ENCODE measurements at regions not wholly inside any gene's neighbourhood (a gene's known extent, or its start where the extent isn't known, plus 50 kb on each side); places are given as distances from the start of the nearest gene placed in this dataset.
"Not testable (repeated sequence)": the region's sequence is repeated elsewhere in the genome, so short reads cannot be mapped to it uniquely, and the experiment has no call there.

DNA sequence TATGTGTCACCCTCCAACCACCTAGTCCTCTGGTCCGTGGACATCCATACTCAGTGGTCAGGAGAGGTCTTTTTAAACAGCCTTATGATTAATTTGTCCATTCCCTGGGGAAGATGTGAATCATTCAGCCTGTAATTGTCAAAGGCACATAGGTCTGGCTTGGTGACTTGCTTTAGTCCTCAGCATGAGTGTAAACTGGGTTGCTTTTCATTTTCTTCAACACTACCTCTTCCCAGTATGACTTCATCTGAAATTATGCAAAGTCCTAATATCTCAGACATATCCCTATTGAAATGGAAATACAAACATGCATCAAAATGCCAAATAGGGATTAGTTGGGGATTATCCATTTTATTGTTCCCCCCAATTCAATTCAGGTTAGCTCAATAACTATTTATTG is 208.3 kb upstream of the AMOT start:
- DNase-seq (ENCODE audit: low spot score), result no peak

DNA sequence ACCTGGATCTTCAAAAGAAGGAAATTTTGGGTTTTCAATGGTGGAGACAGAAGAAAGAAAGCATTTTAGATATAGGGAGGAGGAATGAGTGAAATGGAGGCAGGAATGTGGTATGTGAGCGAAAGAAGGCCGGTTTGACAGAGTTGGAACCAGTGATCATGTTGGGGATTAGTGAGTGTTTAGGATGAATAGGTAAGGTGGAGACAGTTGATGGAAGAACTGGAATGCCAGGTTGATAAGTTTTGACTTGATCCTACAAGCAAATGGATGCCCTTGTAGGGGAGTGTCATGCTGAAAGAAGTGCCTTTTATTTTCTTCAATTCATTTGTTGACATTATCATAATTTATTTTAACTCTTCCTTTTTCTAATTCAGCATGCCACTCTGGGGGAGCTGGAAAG is 207.8 kb upstream of the AMOT start:
- no peak for DNase-seq (ENCODE audit: low spot score)

DNA sequence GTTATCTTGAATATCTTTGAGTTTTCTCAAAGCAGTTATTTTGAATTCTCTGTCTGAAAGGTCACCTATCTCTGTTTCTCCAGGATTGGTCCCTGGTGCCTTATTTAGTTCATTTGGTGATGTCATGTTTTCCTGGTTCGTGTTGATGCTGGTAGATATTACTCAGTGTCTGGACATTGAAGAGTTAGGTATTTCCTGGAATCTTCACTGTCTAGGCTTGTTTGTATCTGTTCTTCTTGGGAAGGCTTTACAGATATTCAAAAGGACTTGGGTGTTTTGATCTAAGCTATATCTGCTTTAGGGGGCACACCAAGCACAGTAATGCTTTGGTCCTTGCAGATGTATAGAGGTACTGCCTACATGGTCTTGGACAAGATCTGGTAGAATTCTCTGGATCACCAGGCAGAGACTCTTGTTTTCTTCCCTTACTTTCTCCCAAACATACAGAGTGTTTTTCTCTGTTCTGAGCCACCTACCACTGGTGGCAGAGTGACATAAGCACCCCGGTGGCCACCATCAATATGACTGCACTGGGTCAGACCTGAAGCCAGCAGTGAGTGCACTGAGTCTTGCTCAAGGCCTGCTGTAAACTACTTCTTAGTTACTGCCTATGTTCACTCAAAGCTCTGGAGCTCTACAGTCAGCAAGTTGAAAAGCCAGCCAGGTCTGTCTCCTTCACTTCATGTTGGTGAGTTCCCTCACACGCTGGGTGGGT is 193.5 kb upstream of the AMOT start:
- DNase-seq (ENCODE audit: low spot score), result no peak

DNA sequence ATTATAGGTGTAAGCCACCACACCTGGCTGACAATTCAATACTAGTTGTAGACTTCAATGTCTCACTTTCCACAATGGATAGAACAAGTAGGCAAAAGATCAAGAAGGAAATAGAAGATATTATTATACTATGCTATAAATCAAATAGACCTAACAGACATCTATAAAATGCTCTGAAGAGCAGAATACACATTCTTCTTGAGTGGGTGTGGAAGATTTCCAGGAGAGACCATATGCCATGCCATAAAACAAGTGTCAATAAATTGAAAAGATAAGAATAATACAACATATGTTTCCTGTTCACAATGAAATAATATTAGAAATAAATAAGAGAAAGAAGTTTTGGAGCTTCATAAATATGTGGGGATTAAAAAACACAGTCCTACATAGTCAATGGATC is 179.3 kb upstream of the AMOT start:
- DNase-seq (ENCODE audit: low spot score), result no peak

DNA sequence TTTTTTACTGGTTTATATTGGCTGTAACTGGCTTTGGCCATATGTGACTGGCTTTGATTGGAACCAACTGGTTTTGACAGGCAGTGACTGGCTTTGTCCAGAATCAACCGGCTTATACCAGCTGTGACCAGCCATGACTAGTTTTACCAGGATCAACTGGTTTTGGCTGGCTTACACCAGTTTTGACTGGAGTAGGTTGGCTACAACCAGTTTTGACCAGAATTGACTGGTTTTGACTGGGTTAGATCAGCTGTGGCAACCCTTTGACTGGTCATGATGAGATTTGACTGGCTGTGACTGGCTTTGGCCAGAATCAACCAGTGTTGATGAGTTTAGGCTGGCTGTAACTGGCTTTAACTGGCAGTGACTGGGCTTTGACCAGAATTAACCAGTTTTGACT is 169.2 kb upstream of the AMOT start:
- DNase-seq (ENCODE audit: low spot score), result no peak

DNA sequence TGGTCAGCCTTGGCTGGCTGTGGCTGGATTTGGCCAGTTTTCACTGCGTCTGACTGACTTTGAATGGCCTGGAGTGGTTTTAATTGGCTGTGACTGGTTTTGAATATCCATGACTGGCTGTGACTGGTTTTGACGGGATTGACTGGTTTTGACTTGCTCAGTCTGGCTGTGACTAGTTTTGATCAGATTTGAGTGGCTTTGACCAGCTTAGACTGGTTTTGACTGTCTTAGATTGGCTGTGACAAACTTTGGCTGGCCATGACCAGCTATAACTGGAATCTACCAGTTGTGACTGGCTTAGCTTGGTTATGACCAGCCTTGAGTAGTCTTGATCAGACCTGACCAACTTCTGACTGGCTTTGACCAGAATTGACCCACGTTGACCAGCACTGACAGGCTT is 168.4 kb upstream of the AMOT start:
- DNase-seq (ENCODE audit: low spot score), result no peak

DNA sequence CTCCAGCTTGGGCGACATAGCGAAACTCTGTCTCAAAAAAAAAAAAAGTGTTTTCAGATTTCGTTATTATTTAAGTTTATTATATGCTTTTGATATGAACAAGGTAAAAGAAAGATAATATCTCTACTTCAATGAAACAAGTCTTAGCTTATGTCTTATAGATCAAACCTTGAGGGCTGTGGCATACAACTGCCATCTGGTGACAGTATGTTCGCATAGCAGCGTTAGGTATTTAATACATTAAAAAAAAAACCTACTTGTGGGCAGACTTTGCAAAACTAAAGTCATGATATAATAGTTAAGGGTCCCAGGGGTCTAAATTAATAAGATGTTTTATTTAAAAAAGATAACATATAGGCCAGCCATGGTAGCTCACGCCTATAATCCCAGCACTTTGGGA is 161.2 kb upstream of the AMOT start:
- no peak for DNase-seq (ENCODE audit: low spot score)

DNA sequence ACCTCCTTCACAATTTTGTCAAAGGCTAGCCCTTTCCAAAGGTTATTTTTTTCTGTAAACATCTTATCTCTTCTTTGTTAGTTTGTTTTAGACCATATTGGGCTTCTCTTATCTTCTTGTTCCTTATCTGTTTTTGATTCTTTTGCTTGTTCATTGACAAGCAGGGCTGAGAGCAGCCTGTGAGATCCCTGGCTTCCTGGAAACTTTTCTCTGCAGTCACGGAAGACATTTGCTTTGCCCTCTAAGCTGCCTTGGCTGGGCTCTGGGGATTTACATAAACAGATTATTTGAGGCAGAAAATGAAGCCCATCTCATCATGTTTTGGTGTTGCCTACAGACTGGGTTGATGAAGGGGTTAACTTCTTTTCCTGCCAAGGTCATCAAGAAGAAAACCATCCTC is 157.4 kb upstream of the AMOT start:
- no peak for DNase-seq (ENCODE audit: low spot score)

DNA sequence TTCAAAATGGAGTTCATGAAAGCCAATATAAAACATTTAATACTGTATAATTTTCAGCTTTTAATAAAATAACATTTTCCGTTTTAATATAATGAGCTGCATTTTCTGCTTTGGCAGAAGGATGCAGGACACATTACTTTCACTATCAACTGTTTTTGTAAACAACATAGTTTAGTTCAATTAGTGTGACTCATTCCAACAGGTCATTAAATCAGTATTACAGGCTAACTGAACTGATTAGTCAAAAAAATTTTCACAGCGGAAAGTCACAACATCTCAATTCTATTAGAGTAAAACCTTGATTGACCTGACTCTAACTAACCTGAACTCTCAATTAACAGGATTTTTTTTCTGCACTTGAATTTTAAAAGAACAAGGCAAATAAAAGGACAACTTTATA is 151.2 kb upstream of the AMOT start:
- no peak for DNase-seq (ENCODE audit: low spot score)

DNA sequence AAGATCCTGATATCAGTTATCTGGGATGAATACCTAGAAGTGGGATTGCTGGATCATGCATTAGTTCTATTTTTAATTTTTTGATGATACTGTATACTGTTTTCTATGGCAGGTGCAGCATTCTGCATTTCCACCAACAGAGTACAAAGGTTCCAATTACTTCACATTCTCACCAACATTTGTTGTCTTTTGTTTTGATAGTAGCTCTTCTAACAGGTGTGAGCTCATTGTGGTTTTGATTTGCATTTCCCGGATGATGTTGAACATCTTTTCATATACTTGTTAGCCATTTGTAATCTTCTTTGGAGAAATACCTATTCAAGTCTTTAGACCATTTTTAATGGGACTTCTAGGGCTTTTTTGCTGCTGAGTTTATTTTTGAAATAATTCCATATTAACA is 139.2 kb upstream of the AMOT start:
- no peak for DNase-seq (ENCODE audit: low spot score)

DNA sequence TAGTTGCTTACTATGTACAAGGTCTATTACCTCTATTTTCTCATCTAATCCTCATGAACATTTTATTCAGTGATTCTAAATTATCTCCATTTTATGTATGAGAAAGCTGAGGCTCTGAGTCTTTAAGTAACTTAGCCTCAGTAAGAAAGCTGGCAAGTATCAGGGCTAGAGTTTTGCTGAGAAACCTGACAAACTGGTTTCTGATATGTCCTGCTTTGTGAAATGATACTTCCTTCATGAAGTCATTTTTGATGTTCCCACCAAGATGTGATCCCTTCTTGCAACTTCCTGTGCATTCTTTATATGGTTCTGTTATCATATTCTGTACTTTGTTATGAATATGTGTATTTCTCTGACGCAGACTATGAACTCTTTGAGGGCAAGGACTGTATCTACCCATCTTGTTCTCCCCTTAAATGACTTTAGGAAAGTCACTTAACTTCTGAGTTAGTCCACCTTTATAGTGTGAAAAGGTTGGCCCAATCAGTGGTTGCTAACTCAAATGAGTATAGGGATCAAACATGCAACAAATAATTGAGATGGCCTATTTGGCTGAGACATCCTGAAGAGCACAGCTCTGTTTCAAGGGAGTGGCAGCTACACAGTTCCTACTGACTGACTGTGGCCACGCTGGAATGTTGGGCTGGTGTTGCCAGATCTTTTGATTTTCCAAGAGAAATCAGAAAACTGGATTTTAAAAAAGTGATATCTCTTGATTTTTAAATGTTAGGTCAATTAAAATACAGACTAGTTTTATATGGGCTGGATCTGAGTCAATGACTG is 127.9 kb upstream of the AMOT start:
- no peak for DNase-seq (ENCODE audit: low spot score)

DNA sequence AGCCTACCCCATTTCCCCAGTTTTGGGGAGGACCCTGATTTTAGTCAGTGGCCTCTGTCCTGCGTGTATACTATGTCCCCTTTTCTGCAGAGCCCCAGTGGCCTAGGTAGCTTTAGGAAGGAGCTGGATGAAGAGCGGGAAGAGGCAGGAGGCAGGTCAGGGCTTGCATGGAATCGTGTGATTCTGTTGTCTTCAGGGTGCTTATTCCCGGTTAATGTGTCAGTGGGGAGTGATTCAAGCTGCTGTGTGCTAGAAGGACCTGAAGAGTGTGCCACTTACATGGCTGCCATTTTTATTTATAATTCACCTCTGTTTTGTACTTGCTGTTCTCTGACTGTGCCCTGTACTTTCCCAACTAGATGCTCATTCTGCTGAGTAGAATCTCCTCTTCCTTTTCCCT is 127.3 kb upstream of the AMOT start:
- no peak for DNase-seq (ENCODE audit: low spot score)

DNA sequence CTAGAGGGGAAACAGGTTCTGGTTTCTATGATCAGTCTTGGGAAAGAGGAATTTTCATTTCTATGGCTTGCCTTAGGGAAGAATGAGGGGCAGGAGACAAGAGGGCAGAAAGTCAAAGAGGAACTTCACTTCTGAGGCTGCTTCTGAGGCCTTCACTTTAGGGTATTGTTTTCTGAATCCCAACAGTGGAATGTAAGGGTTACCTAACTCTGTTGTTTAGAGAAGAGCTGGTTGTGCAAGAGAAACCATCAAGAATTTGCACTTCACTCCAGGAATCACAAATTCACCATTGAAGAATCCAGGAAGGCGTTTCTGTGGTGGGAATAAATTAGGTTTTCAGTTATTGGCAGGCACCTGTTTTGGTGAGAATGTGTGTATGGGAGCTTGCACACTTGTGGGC is 126.7 kb upstream of the AMOT start:
- no peak for DNase-seq (ENCODE audit: low spot score)

DNA sequence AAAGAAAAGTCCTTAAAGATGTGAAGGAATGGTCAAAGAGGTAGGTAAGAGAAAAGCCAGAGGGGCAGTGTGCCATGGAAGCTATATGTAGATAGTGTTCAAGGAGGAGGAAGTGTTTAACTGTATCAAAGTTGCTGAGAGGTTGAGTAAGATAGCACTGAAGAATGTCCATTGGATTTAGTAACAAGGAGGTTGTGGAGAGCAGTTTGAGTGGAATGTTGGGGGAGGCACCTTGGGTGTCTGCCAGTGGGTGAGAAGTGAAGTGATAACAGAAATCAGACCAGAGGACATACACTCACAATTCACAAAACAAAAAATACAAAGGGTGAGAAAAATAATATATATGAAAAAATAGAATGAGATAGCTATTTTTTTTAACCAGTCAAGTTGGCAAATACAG is 121.3 kb upstream of the AMOT start:
- no peak for DNase-seq (ENCODE audit: low spot score)

DNA sequence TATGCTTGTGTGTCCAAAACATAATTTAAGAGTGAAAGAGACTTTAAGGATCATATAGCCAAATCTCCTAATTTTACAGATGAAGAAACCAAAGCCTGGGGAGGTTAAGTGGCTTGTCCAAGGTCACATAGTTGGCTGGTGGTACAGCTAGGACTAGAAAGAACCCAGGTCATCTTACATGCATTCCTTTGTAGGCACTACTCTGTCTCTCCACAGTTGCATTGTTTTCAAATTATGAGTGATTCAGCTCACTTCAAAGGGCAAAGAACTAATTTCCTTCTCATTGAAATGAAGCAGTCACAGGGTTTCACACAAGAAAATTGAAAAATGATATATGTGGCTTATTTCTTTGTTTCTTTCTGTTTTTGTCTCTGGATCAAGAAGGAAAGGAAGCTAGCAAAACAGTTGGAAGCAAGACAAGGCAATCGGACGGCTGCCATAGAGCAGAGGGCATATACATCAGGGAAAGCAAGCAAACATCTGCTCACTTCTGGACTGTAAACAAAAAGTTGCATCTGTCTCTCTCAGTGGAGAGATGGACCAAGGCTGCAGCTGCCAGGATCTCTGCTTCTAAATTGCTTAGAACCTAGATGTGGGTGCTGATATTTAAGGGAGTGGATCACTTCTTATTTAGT is 107.5 kb upstream of the AMOT start:
- DNase-seq (ENCODE audit: low spot score), result no peak

DNA sequence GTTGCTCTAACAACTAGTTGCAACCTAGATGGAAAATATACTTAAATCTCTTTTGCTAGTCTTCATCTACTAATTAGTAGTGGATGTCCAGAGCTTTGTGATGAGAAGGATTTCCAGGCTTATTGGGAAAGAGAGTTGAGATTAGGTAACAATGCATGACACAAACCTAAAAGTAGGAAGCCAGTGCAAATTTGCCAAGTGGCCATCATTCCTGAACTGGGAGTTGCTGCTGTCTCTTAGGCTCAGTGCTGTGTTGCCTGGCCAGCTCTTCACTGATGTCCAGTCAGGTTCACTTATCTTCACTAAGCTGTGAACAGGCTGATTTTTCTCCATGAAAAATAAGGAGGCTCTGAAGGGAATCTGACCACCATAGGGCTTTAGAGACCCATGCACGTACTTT is 105.6 kb upstream of the AMOT start:
- no peak for DNase-seq (ENCODE audit: low spot score)

DNA sequence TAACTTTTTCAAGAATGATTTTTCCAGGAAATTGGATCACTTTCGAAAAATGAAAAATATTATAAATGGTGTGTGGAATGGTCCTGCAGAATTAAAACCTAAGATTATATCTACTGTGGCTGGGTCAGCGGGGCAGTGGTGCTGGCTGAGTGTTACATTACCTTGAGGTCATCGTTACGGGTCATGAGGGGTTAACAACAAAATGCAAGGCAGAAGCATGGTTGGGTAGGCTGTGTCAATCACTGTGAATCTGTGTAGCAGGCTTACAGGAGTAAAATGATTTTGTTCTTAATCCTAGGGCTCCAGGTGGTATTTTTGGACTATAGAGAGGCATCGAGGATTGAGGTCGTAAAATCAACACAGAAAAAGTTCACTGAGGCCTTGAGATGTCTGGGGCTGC is 105.2 kb upstream of the AMOT start:
- DNase-seq (ENCODE audit: low spot score), result no peak

DNA sequence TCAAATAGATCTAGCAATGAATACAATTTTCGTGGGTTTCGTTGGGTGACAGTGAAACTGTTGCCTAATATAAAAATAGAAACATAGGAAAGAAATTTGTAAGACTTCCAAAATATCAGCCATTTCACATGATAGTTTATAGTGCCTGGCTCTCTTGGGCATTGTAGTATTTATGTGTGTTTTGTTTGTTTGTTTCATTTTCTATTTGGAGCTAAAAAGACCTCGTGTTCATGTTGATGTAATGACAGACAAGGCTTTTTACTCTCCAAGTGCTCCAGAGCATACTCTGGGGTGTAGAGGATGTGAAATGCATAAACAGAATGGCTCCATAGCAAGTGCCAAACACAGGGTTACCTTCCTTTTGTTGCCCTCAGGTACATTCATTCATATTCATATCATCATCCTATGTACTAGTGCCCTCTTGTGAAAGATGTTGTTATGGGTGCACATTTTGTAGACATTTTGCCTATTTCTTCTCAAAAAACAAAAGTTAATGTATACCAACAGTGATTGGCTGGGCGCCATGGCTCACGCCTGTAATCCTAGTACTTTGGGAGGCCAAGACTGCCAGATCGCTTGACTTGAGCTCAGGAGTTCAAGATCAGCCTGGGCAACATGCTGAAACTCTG is 100.7 kb upstream of the AMOT start:
- no peak for DNase-seq (ENCODE audit: low spot score)

DNA sequence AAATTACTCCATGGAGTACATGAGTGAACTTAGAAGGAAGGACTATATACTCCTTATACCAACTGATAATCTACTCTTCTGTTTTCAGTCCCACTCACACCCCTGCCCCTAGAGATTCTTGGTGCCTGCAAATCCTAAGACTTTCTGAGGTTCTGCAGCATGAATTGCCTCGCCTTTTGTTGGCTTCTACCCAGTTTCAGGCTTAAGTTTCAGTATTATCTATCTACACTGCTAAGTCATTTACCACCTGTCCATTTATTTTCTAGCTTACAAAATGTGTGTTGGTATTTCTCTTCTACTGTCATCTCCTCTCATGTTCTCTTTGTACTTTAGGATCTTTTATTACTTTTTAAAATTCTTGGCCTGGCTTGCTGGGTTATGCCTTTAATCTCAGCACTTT is 94.4 kb upstream of the AMOT start:
- no peak for DNase-seq (ENCODE audit: low spot score)

DNA sequence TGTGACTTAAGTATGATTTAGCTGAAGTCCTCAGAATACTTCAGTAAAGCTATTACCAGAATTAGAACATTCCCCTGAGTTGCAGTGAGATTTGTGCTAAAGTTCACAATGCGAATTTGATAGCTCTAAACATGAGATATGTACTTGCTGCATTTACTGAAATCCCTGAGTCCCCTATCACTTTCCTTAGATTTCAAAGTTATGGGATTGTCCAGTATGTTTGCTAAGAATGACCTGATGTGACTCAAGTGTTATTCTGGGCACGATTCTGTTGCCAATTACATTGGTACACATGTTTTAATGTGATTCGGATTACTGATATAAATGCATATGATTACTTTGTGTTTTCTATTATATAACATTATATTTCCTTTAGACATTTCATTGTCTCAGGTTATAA is 91.3 kb upstream of the AMOT start:
- no peak for DNase-seq (ENCODE audit: low spot score)

DNA sequence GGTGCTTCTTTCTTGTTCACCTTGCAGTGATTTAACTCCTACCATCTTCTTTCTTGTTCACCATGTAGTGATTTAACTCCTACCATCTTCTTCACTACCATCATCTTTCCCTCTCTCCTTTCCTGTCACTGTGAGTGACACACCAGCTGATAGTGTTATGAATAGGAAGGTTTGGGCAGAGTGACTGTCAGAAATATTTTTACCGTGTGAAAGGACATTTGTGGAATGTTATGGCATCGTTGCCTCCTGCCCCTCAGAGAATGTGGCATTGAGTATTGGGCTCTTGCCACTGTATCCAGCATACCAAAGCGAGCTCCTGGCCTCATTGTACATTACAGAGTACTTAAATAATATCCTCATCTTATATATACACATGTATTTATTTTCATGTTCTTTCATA is 90.8 kb upstream of the AMOT start:
- no peak for DNase-seq (ENCODE audit: low spot score)

DNA sequence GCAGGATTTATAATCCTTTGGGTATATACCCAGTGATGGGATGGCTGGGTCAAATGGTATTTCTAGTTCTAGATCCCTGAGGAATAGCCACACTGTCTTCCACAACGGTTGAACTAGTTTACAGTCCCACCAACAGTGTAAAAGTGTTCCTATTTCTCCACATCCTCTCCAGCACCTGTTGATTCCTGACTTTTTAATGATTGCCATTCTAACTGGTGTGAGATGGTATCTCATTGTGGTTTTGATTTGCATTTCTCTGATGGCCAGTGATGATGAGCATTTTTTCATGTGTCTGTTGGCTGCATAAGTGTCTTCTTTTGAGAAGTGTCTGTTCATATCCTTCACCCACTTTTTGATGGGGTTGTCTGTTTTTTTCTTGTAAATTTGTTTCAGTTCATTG is 82.8 kb upstream of the AMOT start:
- DNase-seq (ENCODE audit: low spot score), result not testable (repeated sequence)

DNA sequence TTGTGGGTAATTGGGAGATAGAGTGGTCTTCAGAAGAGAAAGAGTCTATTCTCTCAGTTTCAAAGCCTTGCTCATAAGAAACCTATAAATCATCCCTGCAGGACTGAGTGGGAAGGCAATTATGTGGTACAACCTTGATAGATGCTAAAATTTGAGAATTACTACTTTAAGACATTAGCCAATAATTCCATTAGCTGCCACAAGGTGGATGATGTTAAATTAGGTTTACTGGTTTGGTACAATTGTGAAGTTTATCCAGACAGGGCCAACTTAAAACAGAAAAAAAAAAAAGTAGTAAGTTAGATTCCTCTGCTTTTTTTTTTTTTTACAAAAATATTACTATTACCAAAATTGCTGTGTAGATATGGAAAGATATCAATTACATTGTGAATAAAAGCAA is 73.2 kb upstream of the AMOT start:
- DNase-seq (ENCODE audit: low spot score), result no peak

Measured in HuH-7.5 (cell line).